H9 (cell line): ENCODE measurements at regions not wholly inside any gene's neighbourhood (a gene's known extent, or its start where the extent isn't known, plus 50 kb on each side); places are given as distances from the start of the nearest gene placed in this dataset.

Source experiments
- DNase-seq: peaks from one replicate; pipeline ENCODE4 v3.0.0-alpha.2; 2017
- H2AFZ ChIP-seq: one replicate; pipeline ENCODE4 v1.6.1; 2013; ENCODE audit warnings: mild to moderate bottlenecking, low read length, control low read depth, moderate library complexity
- H2AK5ac ChIP-seq: 2 replicates; pipeline ENCODE4 v1.6.1; 2013; ENCODE audit warnings: low read length, control low read depth, mixed read lengths; ENCODE audit not compliant: insufficient read length
- H2BK120ac ChIP-seq: one replicate; pipeline ENCODE4 v1.6.1; 2013; ENCODE audit warnings: low read depth, mild to moderate bottlenecking, low read length, control low read depth, inconsistent platforms; ENCODE audit not compliant: poor library complexity, severe bottlenecking
- H2BK12ac ChIP-seq: 2 replicates; pipeline ENCODE4 v1.6.1; 2013; ENCODE audit warnings: low read length, control low read depth, mixed read lengths, low read depth; ENCODE audit not compliant: insufficient read length
- H2BK15ac ChIP-seq: 2 replicates; pipeline ENCODE4 v1.6.1; 2013; ENCODE audit warnings: low read depth, low read length, control low read depth
- H2BK20ac ChIP-seq: one replicate; pipeline ENCODE4 v1.6.1; 2013; ENCODE audit warnings: low read depth, mild to moderate bottlenecking, low read length, control low read depth, inconsistent platforms; ENCODE audit not compliant: poor library complexity, severe bottlenecking
- H2BK5ac ChIP-seq: 2 replicates; pipeline ENCODE4 v1.6.1; 2013; ENCODE audit warnings: low read length, control low read depth, mixed read lengths; ENCODE audit not compliant: insufficient read length
- H3K14ac ChIP-seq: 2 replicates; pipeline ENCODE4 v1.6.1; 2013; ENCODE audit warnings: low read length, control low read depth; ENCODE audit not compliant: insufficient read depth
- H3K18ac ChIP-seq: 2 replicates; pipeline ENCODE4 v1.6.1; 2013; ENCODE audit warnings: low read depth, mild to moderate bottlenecking, mixed read lengths, low read length, control low read depth; ENCODE audit not compliant: insufficient read length
- H3K23ac ChIP-seq: 2 replicates; pipeline ENCODE4 v1.6.1; 2013; ENCODE audit warnings: low read length, control low read depth, mixed read lengths, low read depth; ENCODE audit not compliant: insufficient read length
- H3K23me2 ChIP-seq: 2 replicates; pipeline ENCODE4 v1.6.1; 2013; ENCODE audit warnings: low read depth, mild to moderate bottlenecking, mixed read lengths, low read length, control low read depth; ENCODE audit not compliant: insufficient read length, poor library complexity, severe bottlenecking
- H3K27ac ChIP-seq: 2 replicates; pipeline ENCODE4 v1.5.1; 2013; ENCODE audit warnings: low read length, control low read depth, mixed read lengths, low read depth; ENCODE audit not compliant: insufficient read length
- H3K27me3 ChIP-seq: 2 replicates; pipeline ENCODE4 v1.6.1; 2013; ENCODE audit warnings: low read length, control low read depth, inconsistent platforms; ENCODE audit not compliant: insufficient read depth
- H3K4ac ChIP-seq: 2 replicates; pipeline ENCODE4 v1.6.1; 2013; ENCODE audit warnings: low read depth, mild to moderate bottlenecking, control low read depth, inconsistent platforms, low read length, moderate library complexity
- H3K4me1 ChIP-seq: 2 replicates; pipeline ENCODE4 v1.6.1; 2013; ENCODE audit warnings: low read length, control low read depth, inconsistent platforms; ENCODE audit not compliant: insufficient read depth
- H3K4me2 ChIP-seq: 2 replicates; pipeline ENCODE4 v1.6.1; 2013; ENCODE audit warnings: low read length, control low read depth, mixed read lengths; ENCODE audit not compliant: insufficient read length, insufficient read depth
- H3K56ac ChIP-seq: 2 replicates; pipeline ENCODE4 v1.6.1; 2013; ENCODE audit warnings: low read depth, mild to moderate bottlenecking, mixed read lengths, low read length, control low read depth; ENCODE audit not compliant: insufficient read length
- H3K79me1 ChIP-seq: 2 replicates; pipeline ENCODE4 v1.6.1; 2013; ENCODE audit warnings: low read depth, mild to moderate bottlenecking, moderate library complexity, low read length, control low read depth, inconsistent platforms; ENCODE audit not compliant: insufficient read depth, poor library complexity, severe bottlenecking
- H3K79me2 ChIP-seq: 2 replicates; pipeline ENCODE4 v1.6.1; 2013; ENCODE audit warnings: low read length, control low read depth, inconsistent platforms; ENCODE audit not compliant: insufficient read depth
- H3K9ac ChIP-seq: 2 replicates; pipeline ENCODE4 v1.6.1; 2013; ENCODE audit warnings: low read length, control low read depth, mixed read lengths; ENCODE audit not compliant: insufficient read length; ENCODE audit errors: extremely low read depth
- H3K9me3 ChIP-seq: one replicate; pipeline ENCODE4 v1.6.1; 2013; ENCODE audit warnings: low read depth, low read length, inconsistent platforms; ENCODE audit not compliant: control insufficient read depth
- H3T11ph ChIP-seq: one replicate; pipeline ENCODE4 v1.6.1; 2013; ENCODE audit warnings: mild to moderate bottlenecking, low read length, control low read depth, inconsistent platforms
- H4K20me1 ChIP-seq: one replicate; pipeline ENCODE4 v1.6.1; 2013; ENCODE audit not compliant: control insufficient read depth, insufficient read length, insufficient read depth
- H4K5ac ChIP-seq: 2 replicates; pipeline ENCODE4 v1.6.1; 2013; ENCODE audit warnings: low read depth, mild to moderate bottlenecking, mixed read lengths, low read length, control low read depth; ENCODE audit not compliant: insufficient read length
- H4K8ac ChIP-seq: replicated peaks from 2 replicates; pipeline ENCODE4 v1.6.1; 2013; ENCODE audit warnings: low read length, control low read depth, mixed read lengths, low read depth; ENCODE audit not compliant: insufficient read length
- H4K91ac ChIP-seq: 2 replicates; pipeline ENCODE4 v1.6.1; 2013; ENCODE audit warnings: low read depth, mild to moderate bottlenecking, moderate library complexity, mixed read lengths, low read length, control low read depth; ENCODE audit not compliant: insufficient read length
- H3K27ac Mint-ChIP-seq, 3 experiments: 2 replicates in 2 of 3; 3 replicates in 1 of 3; pipeline ENCODE4 v1.8.0; 2020 to 2021; ENCODE audit warnings: mixed read lengths in 3 of 3, mild to moderate bottlenecking in 1 of 3, moderate library complexity in 1 of 3
- H3K27me3 Mint-ChIP-seq: 2 replicates; pipeline ENCODE4 v1.8.0; 2021; ENCODE audit warnings: low read depth, mild to moderate bottlenecking, moderate library complexity, mixed read lengths
- H3K36me3 Mint-ChIP-seq, 3 experiments: 2 replicates in 2 of 3; 3 replicates in 1 of 3; pipeline ENCODE4 v1.8.0; 2020 to 2021; ENCODE audit warnings: low read depth in 3 of 3, mixed read lengths in 3 of 3; ENCODE audit not compliant: insufficient read depth in 1 of 3
- H3K4me1 Mint-ChIP-seq, 2 experiments: 2 replicates each; pipeline ENCODE4 v1.8.0; 2020; ENCODE audit warnings: mixed read lengths in 2 of 2
- H3K4me3 Mint-ChIP-seq, 2 experiments: 2 replicates in 1 of 2; 3 replicates in 1 of 2; pipeline ENCODE4 v1.8.0; 2020 to 2021; ENCODE audit warnings: mild to moderate bottlenecking in 2 of 2, mixed read lengths in 2 of 2, moderate library complexity in 1 of 2
- H3K9me3 Mint-ChIP-seq, 2 experiments: 2 replicates in 1 of 2; 3 replicates in 1 of 2; pipeline ENCODE4 v1.8.0; 2020; ENCODE audit warnings: mild to moderate bottlenecking in 2 of 2, mixed read lengths in 2 of 2, moderate library complexity in 1 of 2
- CTCF ChIP-seq: fragments of 200-600 bp; sonication (generic); conservative IDR thresholded peaks from 3 replicates; pipeline ENCODE4 v1.8.0; 2021; ENCODE audit warnings: antibody characterized with exemption, mild to moderate bottlenecking
- WGBS: extraction: QIAGEN DNeasy Blood & Tissue Kit; methylation state at CpG from one replicate; pipeline ENCODE4 v1.1.7; 2013; ENCODE audit warnings: missing lambda C conversion rate, low lambda C conversion rate, mixed read lengths; ENCODE audit not compliant: insufficient read length; ENCODE audit errors: extremely low coverage; 5-methylcytosine and 5-hydroxymethylcytosine counted together

GRCh38 chr2:167501618-167502017 lies 613.3 kb downstream of the XIRP2 start:
- no peak overlapping the region for H3K14ac ChIP-seq
- H3K4ac ChIP-seq, result no peak overlapping the region
- H3K23ac ChIP-seq, result no peak overlapping the region
- no peak for TF ChIP-seq CTCF
- no peaks in the 10 kb centered on the region for H3K79me2 ChIP-seq
- no peaks in the 10 kb centered on the region for H3K4me1 ChIP-seq
- H3K79me1 ChIP-seq, result no peaks in the 10 kb centered on the region
- no peak overlapping the region for H3T11ph ChIP-seq
- no peak overlapping the region for H4K5ac ChIP-seq
- H3K23me2 ChIP-seq, result no peaks in the 10 kb centered on the region
- H3K27ac Mint-ChIP-seq, result no peak overlapping the region
- no peaks in the 10 kb centered on the region for H3K9me3 Mint-ChIP-seq
- H2BK5ac ChIP-seq, result no peak overlapping the region
- no peaks in the 10 kb centered on the region for H3K27me3 ChIP-seq
- H4K8ac ChIP-seq, result no peak overlapping the region
- no CpG with 5 or more reads among the region's 1 CpG for WGBS
- no peaks in the 10 kb centered on the region for H4K20me1 ChIP-seq
- no peak overlapping the region for H4K91ac ChIP-seq
- H2AFZ ChIP-seq, result no peak overlapping the region
- H3K27me3 Mint-ChIP-seq, result no peaks in the 10 kb centered on the region
- no peak overlapping the region for H2BK12ac ChIP-seq
- no peak overlapping the region for H2AK5ac ChIP-seq
- H3K9ac ChIP-seq, result no peak overlapping the region
- no peak overlapping the region for H3K18ac ChIP-seq
- H3K4me1 Mint-ChIP-seq, result peaks cover 12 to 14% of the 10 kb centered on the region in 2 experiments
- no peak overlapping the region for H2BK120ac ChIP-seq
- H3K27ac ChIP-seq, result no peak overlapping the region
- no peak overlapping the region for H2BK20ac ChIP-seq
- no peak overlapping the region for H3K4me2 ChIP-seq
- DNase-seq, result no peak
- peaks cover 0 to 2% (median under 1%) of the 10 kb centered on the region in 3 experiments; a peak in 2 of 7 replicates for H3K36me3 Mint-ChIP-seq
- H2BK15ac ChIP-seq, result no peak overlapping the region
- no peak overlapping the region for H3K4me3 Mint-ChIP-seq
- H3K9me3 ChIP-seq, result no peaks in the 10 kb centered on the region
- no peak overlapping the region for H3K56ac ChIP-seq
